ENCODE measurements at regions not wholly inside any gene's neighbourhood (a gene's known extent, or its start where the extent isn't known, plus 50 kb on each side); places are given as distances from the start of the nearest gene placed in this dataset.

DNA sequence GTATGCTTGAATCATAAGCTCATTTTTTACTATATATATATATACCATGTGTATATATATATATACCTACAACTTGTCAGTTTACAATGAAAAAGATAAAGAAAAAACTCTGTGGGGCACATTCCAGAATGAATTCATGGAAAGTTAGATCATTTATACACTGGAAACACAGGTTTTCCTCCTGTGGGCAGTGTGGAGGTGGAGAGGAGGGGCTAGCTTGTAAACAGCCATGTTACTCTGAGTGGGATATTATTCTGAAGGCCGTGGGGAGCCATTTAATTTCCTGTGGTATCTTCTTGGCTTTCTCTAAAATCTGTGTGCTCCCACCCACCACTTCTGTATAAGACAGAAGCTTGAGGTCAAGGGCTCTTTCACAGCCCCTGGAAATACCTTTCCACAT lies 273.4 kb upstream of the MTNR1B start:
- Histone ChIP-seq H3K9me3 (ENCODE audit: low read depth, low read length) (no peaks in the 10 kb centered on the region), H3K36me3 (ENCODE audit: insufficient read depth, low read length) (no peaks in the 10 kb centered on the region), H3K4me3 (no peak overlapping the region), H3K9ac (ENCODE audit: insufficient read length) (no peak overlapping the region), H3K27ac (no peak overlapping the region)
- DNase-seq (ENCODE audit: low read depth, low spot score), result no peak
- TF ChIP-seq POLR2AphosphoS5 (IDR thresholded peaks at IDR 0.05; ENCODE audit: borderline replicate concordance, low read depth, low read length) (no peak), EZH2 (IDR thresholded peaks at IDR 0.05) (no peak), FOXP2 (optimal IDR thresholded peaks at IDR 0.05; ENCODE audit: control extremely low read depth, extremely low read length, insufficient read depth) (no peak)

DNA sequence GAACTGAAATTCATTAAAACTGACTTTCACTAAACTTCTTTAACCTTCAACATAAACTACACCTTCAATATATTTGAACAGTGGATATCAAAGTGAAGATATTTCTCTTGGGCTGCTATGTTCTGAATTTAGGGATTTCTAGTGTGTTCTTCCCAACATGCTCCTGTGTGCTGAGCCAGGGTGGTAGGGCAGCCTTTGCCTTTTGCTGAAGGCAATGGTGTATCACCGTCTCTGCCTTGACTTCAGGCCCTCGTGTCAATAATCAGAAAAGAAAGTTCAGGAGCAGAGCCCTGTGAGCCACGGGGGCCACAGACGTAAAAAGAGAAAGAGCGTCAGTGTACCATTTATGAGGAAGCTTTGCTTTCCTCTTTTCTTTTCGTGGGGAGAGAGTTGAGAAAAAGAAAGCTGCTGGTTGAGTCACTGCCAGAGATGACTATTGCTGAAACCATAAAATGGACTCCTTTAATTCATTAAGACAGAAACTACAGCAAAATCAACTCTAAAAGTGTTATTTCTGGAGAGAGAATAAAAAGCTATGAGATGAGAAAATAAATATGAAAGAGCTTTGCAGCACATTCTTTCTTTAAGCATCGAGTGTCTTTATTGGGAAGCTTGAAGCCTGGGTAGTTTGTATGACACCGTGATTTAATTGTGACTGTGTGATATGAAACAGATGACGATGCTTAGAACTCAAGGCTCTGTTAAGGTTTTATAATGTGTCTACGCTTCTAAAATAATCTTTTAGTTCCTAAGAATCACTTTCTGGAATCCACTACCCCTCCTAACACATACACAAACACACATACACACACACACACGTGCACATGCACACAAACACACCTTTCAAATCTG lies 271.8 kb upstream of the MTNR1B start:
- H3K9ac ChIP-seq (ENCODE audit: insufficient read length), result no peak overlapping the region
- no peak for DNase-seq (ENCODE audit: low read depth, low spot score)
- no peaks in the 10 kb centered on the region for H3K36me3 ChIP-seq (ENCODE audit: insufficient read depth, low read length)
- H3K4me3 ChIP-seq, result no peak overlapping the region
- no peak overlapping the region for H3K27ac ChIP-seq
- TF ChIP-seq POLR2AphosphoS5 (IDR thresholded peaks at IDR 0.05; ENCODE audit: borderline replicate concordance, low read depth, low read length), result no peak
- no peak for TF ChIP-seq FOXP2 (optimal IDR thresholded peaks at IDR 0.05; ENCODE audit: control extremely low read depth, extremely low read length, insufficient read depth)
- TF ChIP-seq EZH2 (IDR thresholded peaks at IDR 0.05), result no peak
- no peaks in the 10 kb centered on the region for H3K9me3 ChIP-seq (ENCODE audit: low read depth, low read length)

DNA sequence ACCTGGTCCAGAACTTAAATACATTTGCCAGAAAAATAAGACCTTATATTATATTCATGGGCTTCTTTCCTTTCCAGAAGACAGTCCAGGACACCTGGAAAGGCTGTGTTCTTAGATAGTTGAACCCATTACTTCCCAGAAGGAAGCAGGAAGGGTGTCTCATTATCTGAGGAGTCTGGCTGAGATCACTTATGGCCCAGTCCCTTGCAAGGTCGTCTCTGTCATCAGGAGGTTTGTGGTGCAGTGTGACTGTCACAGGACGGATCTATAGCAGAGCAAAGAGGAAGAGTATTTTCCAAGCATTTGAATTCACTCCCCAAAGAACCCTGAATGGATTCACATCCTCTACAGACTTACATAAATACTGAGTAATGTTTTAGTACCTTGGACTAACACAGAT lies 270.7 kb upstream of the MTNR1B start:
- Histone ChIP-seq H3K9ac (ENCODE audit: insufficient read length) (no peak overlapping the region), H3K27ac (no peak overlapping the region), H3K4me3 (no peak overlapping the region), H3K36me3 (ENCODE audit: insufficient read depth, low read length) (no peaks in the 10 kb centered on the region), H3K9me3 (ENCODE audit: low read depth, low read length) (no peaks in the 10 kb centered on the region)
- DNase-seq (ENCODE audit: low read depth, low spot score), result no peak
- TF ChIP-seq FOXP2 (optimal IDR thresholded peaks at IDR 0.05; ENCODE audit: control extremely low read depth, extremely low read length, insufficient read depth) (no peak), EZH2 (IDR thresholded peaks at IDR 0.05) (no peak), POLR2AphosphoS5 (IDR thresholded peaks at IDR 0.05; ENCODE audit: borderline replicate concordance, low read depth, low read length) (no peak)

DNA sequence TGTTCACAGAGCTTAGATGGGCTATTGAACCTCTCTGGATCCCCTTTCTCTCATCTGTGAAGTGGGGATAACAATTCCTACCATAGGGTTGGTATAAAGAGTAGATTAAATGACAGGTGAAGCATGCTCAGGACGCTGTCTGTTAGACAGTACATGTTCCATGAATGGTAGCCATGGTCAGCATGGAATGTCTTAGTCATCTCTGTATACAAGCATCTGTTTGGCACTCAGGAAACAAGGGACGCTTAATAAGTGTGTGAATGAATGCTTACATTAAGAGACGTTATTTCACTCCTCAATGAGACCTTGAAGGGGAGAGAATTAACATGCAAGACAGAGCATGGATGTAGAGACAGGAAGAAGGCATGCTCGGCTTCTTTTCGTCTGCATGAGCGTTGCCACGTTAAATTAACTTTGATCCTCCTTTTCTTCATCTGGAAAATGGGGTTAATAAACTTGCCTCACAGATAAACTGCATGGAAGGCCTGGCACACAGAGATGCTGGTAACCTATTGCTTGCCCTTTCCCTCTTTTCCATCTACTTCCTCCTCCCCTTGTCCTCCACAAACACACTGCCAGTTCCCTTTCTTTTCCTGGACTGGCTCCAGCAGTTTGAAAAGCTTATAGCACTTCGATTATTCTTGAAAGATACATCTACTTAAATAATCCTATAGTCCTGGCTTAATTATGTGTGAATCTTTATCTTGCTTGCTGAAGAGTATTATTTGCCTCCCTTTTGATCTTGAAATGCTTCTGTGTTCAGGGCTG lies 267.2 kb upstream of the MTNR1B start:
- no peaks in the 10 kb centered on the region for H3K36me3 ChIP-seq (ENCODE audit: insufficient read depth, low read length)
- TF ChIP-seq POLR2AphosphoS5 (IDR thresholded peaks at IDR 0.05; ENCODE audit: borderline replicate concordance, low read depth, low read length) (no peak), EZH2 (IDR thresholded peaks at IDR 0.05) (no peak), FOXP2 (optimal IDR thresholded peaks at IDR 0.05; ENCODE audit: control extremely low read depth, extremely low read length, insufficient read depth) (no peak)
- no peak overlapping the region for H3K9ac ChIP-seq (ENCODE audit: insufficient read length)
- H3K27ac ChIP-seq, result no peak overlapping the region
- no peak for DNase-seq (ENCODE audit: low read depth, low spot score)
- H3K9me3 ChIP-seq (ENCODE audit: low read depth, low read length), result no peaks in the 10 kb centered on the region
- H3K4me3 ChIP-seq, result no peak overlapping the region

DNA sequence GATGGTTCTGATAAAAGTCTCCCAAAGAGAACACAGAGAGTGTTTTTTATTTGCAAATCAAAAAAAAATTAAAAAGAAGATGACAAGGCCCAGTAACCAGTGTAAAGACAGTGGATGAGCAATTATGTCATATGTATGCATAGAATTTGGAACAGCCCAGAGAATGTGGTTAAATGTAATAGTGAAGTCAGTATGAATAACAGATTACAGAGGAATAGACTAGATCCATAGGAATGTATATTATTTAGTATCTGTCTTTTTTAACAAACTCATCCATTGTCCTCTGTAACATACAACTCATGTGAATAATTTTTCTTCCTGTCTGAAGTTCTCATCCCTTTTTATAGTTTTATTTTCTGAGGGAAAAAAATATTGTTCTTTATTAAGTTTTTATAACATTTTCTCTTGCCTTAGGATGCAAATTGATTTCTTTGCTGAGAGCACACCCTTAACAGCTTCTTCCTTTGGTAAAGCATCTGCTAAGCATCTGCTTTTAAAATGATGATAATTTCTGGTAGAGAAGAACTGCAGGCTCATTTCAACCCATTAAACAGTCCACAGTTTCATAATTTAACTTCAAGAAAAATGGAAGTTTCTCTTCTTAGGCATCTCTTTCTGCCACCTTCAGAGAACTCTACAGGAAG lies 266.5 kb upstream of the MTNR1B start:
- Histone ChIP-seq H3K9me3 (ENCODE audit: low read depth, low read length) (no peaks in the 10 kb centered on the region), H3K4me3 (no peak overlapping the region), H3K36me3 (ENCODE audit: insufficient read depth, low read length) (no peaks in the 10 kb centered on the region), H3K9ac (ENCODE audit: insufficient read length) (no peak overlapping the region), H3K27ac (no peak overlapping the region)
- no peak for DNase-seq (ENCODE audit: low read depth, low spot score)
- TF ChIP-seq EZH2 (IDR thresholded peaks at IDR 0.05) (no peak), FOXP2 (optimal IDR thresholded peaks at IDR 0.05; ENCODE audit: control extremely low read depth, extremely low read length, insufficient read depth) (no peak), POLR2AphosphoS5 (IDR thresholded peaks at IDR 0.05; ENCODE audit: borderline replicate concordance, low read depth, low read length) (no peak)

DNA sequence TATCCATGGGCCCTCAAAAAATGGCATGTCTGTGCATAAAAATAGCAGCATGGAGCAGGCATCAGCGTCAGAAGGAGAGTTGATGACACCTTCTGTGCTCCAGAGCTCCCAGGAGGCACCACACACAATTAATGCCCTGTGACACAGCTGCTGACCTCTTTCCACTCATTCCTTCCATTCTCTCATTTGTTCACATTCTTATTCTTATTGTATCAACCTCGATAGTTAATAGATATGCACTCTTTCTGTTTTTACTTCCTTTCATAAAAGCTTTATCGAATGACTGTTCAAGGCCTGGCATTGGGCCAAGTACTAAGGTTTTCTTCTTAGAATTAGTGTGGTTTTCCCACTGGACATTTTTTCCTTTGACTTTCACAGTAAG lies 266.0 kb upstream of the MTNR1B start:
- H3K9me3 ChIP-seq (ENCODE audit: low read depth, low read length), result no peaks in the 10 kb centered on the region
- H3K36me3 ChIP-seq (ENCODE audit: insufficient read depth, low read length), result no peaks in the 10 kb centered on the region
- no peak overlapping the region for H3K27ac ChIP-seq
- TF ChIP-seq POLR2AphosphoS5 (IDR thresholded peaks at IDR 0.05; ENCODE audit: borderline replicate concordance, low read depth, low read length), result no peak
- no peak for TF ChIP-seq EZH2 (IDR thresholded peaks at IDR 0.05)
- TF ChIP-seq FOXP2 (optimal IDR thresholded peaks at IDR 0.05; ENCODE audit: control extremely low read depth, extremely low read length, insufficient read depth), result no peak
- no peak overlapping the region for H3K9ac ChIP-seq (ENCODE audit: insufficient read length)
- no peak overlapping the region for H3K4me3 ChIP-seq
- no peak for DNase-seq (ENCODE audit: low read depth, low spot score)

DNA sequence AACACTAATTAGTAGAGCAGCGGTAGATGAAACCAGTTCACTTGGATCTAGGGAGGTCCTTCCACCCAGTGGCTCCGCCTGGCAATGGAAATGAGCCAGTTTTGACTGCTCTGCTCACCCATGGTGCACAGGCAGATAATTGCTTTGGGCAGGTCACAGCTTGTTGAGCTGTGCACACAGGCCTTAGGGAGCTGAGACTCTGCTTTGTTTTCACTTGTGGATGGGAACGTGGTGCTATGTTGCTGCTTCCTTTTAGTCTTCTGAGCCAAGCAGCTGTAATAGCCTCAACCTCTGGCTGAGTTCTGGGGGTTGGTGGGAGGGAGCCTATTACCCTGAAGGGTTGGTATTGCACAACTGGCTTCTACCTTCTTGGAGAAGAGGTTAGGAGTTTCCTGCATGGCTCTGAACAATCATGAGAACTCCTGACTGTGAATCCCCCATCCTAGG lies 262.3 kb upstream of the MTNR1B start:
- H3K27ac ChIP-seq, result no peak overlapping the region
- TF ChIP-seq POLR2AphosphoS5 (IDR thresholded peaks at IDR 0.05; ENCODE audit: borderline replicate concordance, low read depth, low read length), result no peak
- TF ChIP-seq EZH2 (IDR thresholded peaks at IDR 0.05), result no peak
- no peak for TF ChIP-seq FOXP2 (optimal IDR thresholded peaks at IDR 0.05; ENCODE audit: control extremely low read depth, extremely low read length, insufficient read depth)
- H3K36me3 ChIP-seq (ENCODE audit: insufficient read depth, low read length), result no peaks in the 10 kb centered on the region
- H3K9ac ChIP-seq (ENCODE audit: insufficient read length), result no peak overlapping the region
- DNase-seq (ENCODE audit: low read depth, low spot score), result no peak
- H3K9me3 ChIP-seq (ENCODE audit: low read depth, low read length), result no peaks in the 10 kb centered on the region
- H3K4me3 ChIP-seq, result no peak overlapping the region

DNA sequence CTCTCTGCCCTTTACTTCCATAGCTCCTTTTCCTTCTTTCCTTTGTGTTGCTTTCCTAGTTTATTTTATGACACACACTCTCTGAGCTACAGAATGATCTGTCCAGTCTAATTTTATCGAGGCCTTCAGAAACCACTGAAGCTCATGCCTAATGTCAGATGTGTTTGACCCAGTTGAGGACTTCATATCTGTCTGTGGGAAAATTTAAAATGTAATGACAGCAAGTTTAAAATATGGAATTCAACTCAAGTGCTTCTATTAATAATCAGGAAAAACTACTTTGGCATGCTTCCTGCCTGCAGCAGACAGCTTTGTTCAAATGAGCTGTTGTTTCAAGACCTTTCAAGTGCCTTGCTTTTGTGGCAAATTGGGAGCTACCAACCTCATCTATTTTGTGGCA lies 261.8 kb upstream of the MTNR1B start:
- Histone ChIP-seq H3K9ac (ENCODE audit: insufficient read length) (no peak overlapping the region), H3K9me3 (ENCODE audit: low read depth, low read length) (no peaks in the 10 kb centered on the region), H3K36me3 (ENCODE audit: insufficient read depth, low read length) (no peaks in the 10 kb centered on the region), H3K27ac (no peak overlapping the region), H3K4me3 (no peak overlapping the region)
- TF ChIP-seq EZH2 (IDR thresholded peaks at IDR 0.05) (no peak), FOXP2 (optimal IDR thresholded peaks at IDR 0.05; ENCODE audit: control extremely low read depth, extremely low read length, insufficient read depth) (no peak), POLR2AphosphoS5 (IDR thresholded peaks at IDR 0.05; ENCODE audit: borderline replicate concordance, low read depth, low read length) (no peak)
- DNase-seq (ENCODE audit: low read depth, low spot score), result no peak

Measured in SK-N-MC (cell line).